Tibial nerve (tissue), 4 donors: ENCODE measurements at regions not wholly inside any gene's neighbourhood (a gene's known extent, or its start where the extent isn't known, plus 50 kb on each side); places are given as distances from the start of the nearest gene placed in this dataset.

Experiments
- EP300 ChIP-seq, 2 donors: sonication (generic); formaldehyde crosslinking; IDR thresholded peaks; one replicate each; pipeline ENCODE4 v1.6.1; 2017; ENCODE audit warnings: antibody characterized with exemption in 2 of 2, mild to moderate bottlenecking in 1 of 2
- TF ChIP-seq, protein P1 (sequence below), 5 experiments: fragments of 200-600 bp in 3 of 5; fragments of 450-650 bp in 2 of 5; sonication (generic) in 3 of 5; IDR thresholded peaks; one replicate each; pipeline ENCODE4 v1.5.1; 2016 to 2019; ENCODE audit warnings: antibody characterized with exemption in 5 of 5, mild to moderate bottlenecking in 3 of 5, moderate library complexity in 2 of 5

DNA sequence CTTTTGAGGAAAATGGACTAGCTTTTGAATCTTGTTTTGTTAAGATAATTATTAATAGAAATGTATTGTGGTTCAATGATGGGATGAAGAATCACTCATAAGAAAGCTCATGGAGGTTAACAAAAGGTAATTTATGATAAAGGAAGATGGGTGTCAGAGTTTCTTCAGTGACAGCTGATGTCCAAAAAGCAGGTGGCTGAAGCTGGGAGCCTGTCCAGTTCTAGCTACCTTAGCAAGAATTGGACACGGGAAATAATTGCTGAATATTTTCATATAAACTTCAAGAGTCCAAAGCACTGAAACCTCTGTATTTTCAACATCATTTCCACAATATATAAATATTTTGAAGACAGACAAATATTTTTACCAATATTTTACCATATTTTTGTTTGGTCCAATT is 1505.8 kb upstream of the SLC39A10 start:
- TF ChIP-seq, protein P1, sequence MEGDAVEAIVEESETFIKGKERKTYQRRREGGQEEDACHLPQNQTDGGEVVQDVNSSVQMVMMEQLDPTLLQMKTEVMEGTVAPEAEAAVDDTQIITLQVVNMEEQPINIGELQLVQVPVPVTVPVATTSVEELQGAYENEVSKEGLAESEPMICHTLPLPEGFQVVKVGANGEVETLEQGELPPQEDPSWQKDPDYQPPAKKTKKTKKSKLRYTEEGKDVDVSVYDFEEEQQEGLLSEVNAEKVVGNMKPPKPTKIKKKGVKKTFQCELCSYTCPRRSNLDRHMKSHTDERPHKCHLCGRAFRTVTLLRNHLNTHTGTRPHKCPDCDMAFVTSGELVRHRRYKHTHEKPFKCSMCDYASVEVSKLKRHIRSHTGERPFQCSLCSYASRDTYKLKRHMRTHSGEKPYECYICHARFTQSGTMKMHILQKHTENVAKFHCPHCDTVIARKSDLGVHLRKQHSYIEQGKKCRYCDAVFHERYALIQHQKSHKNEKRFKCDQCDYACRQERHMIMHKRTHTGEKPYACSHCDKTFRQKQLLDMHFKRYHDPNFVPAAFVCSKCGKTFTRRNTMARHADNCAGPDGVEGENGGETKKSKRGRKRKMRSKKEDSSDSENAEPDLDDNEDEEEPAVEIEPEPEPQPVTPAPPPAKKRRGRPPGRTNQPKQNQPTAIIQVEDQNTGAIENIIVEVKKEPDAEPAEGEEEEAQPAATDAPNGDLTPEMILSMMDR (IDR thresholded peaks at IDR 0.05) = no peak
- TF ChIP-seq EP300 (IDR thresholded peaks at IDR 0.05) = no peak
